Duodenal mucosa (tissue), 2 donors: ENCODE measurements at regions not wholly inside any gene's neighbourhood (a gene's known extent, or its start where the extent isn't known, plus 50 kb on each side); places are given as distances from the start of the nearest gene placed in this dataset.

Source experiments
- H3K27ac ChIP-seq: one replicate; pipeline ENCODE4 v1.7.0; 2013; ENCODE audit warnings: low read depth, low read length
- H3K27me3 ChIP-seq, 2 donors: one replicate each; pipeline ENCODE4 v1.7.0; 2013; ENCODE audit warnings: low read length in 2 of 2, control low read depth in 1 of 2; ENCODE audit not compliant: insufficient read depth in 2 of 2, control insufficient read depth in 1 of 2
- H3K36me3 ChIP-seq, 2 donors: one replicate each; pipeline ENCODE4 v1.7.0; 2013; ENCODE audit warnings: low read length in 2 of 2, control low read depth in 1 of 2; ENCODE audit not compliant: insufficient read depth in 2 of 2, control insufficient read depth in 1 of 2
- H3K4me1 ChIP-seq, 2 donors: one replicate each; pipeline ENCODE4 v1.7.0; 2013; ENCODE audit warnings: low read length in 2 of 2, control low read depth in 1 of 2; ENCODE audit not compliant: insufficient read depth in 2 of 2, control insufficient read depth in 1 of 2
- H3K4me3 ChIP-seq, 2 donors: one replicate each; pipeline ENCODE4 v1.7.0; 2013; ENCODE audit warnings: low read length in 2 of 2, low read depth in 1 of 2
- H3K9ac ChIP-seq, 2 donors: one replicate each; pipeline ENCODE4 v1.7.0; 2013; ENCODE audit warnings: low read length in 2 of 2, low read depth in 1 of 2
- H3K9me3 ChIP-seq, 2 donors: one replicate each; pipeline ENCODE4 v1.7.0; 2013; ENCODE audit warnings: low read length in 2 of 2, control low read depth in 1 of 2; ENCODE audit not compliant: control insufficient read depth in 1 of 2

DNA sequence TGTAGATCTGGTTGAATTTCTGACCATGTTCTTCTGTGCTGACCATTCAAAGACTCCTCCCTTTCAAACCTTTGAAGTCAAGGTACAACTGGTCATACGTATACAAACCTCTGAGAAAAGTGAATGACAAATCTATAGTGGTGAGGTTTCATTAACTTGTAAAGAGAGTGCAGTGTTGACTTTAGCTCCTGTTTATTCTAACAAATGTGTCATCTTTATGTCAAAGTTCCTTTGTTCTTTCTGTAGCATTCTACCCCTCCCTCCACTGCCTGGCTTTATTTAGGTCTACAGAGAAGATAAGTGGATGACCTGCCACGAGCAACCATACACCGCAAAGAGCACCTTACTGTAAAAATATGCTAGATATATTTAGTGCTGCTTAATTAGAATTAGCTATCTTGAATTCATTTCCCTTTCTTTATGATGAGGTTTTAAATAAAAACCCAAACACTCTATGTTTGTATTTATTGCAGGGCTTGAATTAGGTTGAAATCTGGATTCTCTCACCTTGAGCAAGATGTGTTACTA, 520.0 kb upstream of the CDH11 start:
- no peak overlapping the region for H3K9ac ChIP-seq

DNA sequence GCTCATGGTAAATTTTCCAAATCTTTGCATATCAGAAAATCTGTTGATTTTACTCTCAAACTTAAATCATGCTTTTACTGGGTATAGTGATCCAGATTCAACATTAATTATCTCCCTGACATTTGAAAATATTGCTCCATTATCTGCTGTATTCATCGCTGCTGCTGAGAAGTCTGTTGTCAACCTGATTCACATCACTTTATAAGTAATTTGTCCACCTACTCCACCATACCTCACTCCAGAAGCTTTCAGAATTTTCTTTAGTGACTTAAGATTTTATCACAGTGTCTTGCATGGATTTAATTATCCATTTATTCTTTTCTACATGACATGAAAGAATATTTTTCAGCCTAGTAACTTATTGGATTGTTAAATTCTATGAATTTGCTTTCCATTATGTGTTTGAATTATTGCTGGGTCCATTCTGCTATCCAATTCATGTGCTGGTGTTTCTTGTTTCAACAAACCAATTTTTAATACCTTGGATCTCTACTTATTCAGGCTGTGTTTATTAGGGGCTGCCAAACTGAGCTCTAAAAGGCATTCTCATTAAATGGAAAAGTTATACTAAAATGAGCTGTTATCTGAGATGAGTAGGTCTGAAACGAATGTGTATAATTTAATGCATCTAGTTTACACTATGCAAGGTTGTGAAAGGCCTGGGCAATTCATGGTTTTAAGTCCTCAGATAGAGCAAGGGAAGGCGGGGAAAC, 519.3 kb upstream of the CDH11 start:
- H3K4me3 ChIP-seq: no peak overlapping the region

More for the DNA sequence above, 520.0 kb upstream of the CDH11 start:
- Histone ChIP-seq H3K9me3 (peaks cover 0 to 3% of the 10 kb centered on the region in 2 donors), H3K27ac (no peak overlapping the region), H3K36me3 (no peaks in the 10 kb centered on the region), H3K27me3 (no peaks in the 10 kb centered on the region), H3K4me1 (no peaks in the 10 kb centered on the region), H3K4me3 (no peak overlapping the region)

DNA sequence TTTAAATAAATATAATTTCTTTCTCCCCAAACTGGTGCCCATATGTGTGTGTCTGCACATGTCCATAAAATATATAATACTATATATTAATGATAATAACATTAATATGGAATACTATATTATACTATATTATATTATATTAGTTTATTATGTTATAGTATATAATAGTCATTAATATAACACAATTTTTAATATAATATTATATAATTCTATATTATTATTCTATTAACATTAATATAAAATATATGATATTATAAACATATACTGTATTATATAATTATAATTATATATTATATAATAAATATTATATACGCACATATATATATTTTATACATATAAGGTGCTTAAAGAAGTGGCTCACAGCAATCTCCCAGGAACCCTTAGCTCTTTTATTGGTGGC, 513.0 kb upstream of the CDH11 start:
- H3K27ac ChIP-seq: no peak overlapping the region
- no peaks in the 10 kb centered on the region for H3K36me3 ChIP-seq
- no peaks in the 10 kb centered on the region for H3K27me3 ChIP-seq
- no peak overlapping the region for H3K4me3 ChIP-seq
- H3K9me3 ChIP-seq: peaks cover 3 to 10% of the 10 kb centered on the region in 2 donors
- H3K9ac ChIP-seq: no peak overlapping the region
- H3K4me1 ChIP-seq: no peaks in the 10 kb centered on the region

More for the DNA sequence above, 519.3 kb upstream of the CDH11 start:
- Histone ChIP-seq H3K9me3 (peaks cover 0 to 3% of the 10 kb centered on the region in 2 donors), H3K4me1 (no peaks in the 10 kb centered on the region), H3K27ac (no peak overlapping the region), H3K9ac (no peak overlapping the region), H3K36me3 (no peaks in the 10 kb centered on the region), H3K27me3 (no peaks in the 10 kb centered on the region)

DNA sequence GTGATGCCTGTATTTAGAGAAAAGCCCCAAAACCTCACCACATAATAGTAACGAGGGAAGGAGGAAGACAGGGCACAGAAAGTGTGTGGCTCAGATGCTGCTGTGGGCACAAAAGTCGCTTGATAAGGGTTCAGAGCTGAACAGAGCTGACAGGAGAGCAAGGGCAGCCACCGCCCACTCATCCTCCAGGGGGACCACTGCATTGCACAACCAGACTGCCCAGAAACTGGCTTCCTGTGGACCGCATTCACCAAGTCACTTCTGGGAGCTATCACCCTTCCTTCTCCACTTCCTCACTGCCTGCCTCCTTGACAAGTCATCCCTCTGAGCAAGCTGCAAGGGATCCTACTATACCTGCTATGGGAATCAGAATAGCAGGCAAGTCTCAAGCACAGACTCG, 512.4 kb upstream of the CDH11 start:
- H3K4me1 ChIP-seq: no peaks in the 10 kb centered on the region
- H3K27ac ChIP-seq: no peak overlapping the region
- no peaks in the 10 kb centered on the region for H3K36me3 ChIP-seq
- H3K9ac ChIP-seq: no peak overlapping the region
- no peak overlapping the region for H3K4me3 ChIP-seq
- peaks cover 4 to 10% of the 10 kb centered on the region in 2 donors for H3K9me3 ChIP-seq
- no peaks in the 10 kb centered on the region for H3K27me3 ChIP-seq

DNA sequence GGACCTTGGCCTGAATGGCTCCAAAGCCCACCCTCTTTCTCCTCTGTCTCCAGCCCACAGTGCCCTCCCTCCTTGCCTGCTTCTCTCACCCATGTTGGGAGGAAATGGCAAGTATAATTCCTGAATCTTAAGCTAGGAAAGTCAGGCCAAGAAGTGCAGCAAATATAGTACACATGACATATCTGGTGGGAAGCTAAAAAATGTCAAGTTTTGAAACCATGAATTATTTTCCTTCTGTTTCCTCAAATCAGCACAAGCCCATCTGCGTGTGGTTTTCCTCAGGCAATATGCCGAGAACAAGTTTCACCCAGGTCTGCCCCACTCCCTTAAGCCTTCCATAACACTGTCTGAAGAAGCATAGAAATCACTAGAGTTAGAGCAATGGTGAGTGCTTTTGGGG, 502.8 kb upstream of the CDH11 start:
- Histone ChIP-seq H3K9me3 (peaks cover 0 to 3% of the 10 kb centered on the region in 2 donors), H3K9ac (no peak overlapping the region), H3K4me1 (no peaks in the 10 kb centered on the region), H3K27me3 (no peaks in the 10 kb centered on the region), H3K27ac (no peak overlapping the region), H3K4me3 (no peak overlapping the region), H3K36me3 (no peaks in the 10 kb centered on the region)

DNA sequence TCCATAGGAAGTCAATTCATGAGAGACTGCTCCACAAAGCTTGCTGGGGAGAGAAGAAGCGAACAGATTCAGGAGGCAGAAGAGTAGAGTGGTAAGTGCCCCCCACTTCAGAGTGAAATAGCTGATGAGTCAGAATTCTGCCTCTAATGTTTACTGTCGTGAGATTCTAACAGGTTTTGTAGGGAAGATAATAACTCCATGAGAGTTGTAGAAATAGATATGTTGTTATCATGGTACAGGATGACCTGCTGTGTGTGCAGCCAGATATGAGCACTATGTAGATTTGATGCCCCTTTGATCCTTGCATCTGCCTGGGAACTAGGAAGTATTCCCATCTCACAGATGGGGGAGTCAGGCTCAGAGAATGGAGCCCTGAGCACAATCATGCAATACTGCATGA, 502.4 kb upstream of the CDH11 start:
- no peaks in the 10 kb centered on the region for H3K4me1 ChIP-seq
- H3K9me3 ChIP-seq: peaks cover 0 to 3% of the 10 kb centered on the region in 2 donors
- H3K9ac ChIP-seq: no peak overlapping the region
- no peak overlapping the region for H3K27ac ChIP-seq
- no peak overlapping the region for H3K4me3 ChIP-seq
- no peaks in the 10 kb centered on the region for H3K36me3 ChIP-seq
- no peaks in the 10 kb centered on the region for H3K27me3 ChIP-seq

DNA sequence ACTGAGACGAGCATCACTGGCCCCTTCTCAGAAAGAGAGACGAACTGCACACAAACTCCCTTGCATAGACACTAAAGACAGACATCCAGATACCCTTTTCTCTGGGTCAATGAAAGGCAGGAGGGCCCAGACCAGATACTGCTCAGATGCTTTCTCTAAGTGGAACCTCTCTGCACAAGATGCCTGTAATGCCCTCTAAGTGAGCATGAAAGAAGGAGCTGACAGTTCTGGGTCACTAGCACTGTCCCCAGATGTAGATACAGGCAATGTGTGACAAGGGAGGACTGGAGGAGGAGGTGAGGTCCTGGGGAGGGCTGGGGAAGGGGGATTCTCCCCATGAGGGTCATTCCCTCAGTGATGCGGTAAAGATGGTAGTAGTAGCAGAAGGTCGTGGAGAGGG, 501.0 kb upstream of the CDH11 start:
- Histone ChIP-seq H3K9me3 (peaks cover 0 to 3% of the 10 kb centered on the region in 2 donors), H3K27me3 (no peaks in the 10 kb centered on the region), H3K4me3 (no peak overlapping the region), H3K4me1 (no peaks in the 10 kb centered on the region), H3K9ac (no peak overlapping the region), H3K36me3 (no peaks in the 10 kb centered on the region), H3K27ac (no peak overlapping the region)

DNA sequence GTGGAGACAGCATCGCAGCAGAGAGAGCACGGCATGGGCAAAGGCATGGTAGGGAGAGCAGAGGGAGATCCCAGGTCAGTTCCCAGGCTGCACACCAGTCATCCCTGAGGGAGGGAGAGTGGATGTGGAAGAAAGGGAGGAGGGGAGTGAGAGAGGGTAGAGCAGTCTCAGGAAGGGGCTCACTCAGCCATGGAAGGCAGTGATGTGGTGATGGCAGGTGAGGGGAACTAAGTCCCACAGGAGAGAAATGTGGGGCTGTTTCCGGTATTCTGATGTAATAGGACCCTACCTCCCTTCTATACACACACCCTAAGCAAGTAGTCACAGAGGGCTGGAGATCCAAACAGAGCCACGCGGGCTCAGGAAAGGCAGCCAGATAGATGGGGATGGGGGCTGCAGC, 500.3 kb upstream of the CDH11 start:
- no peaks in the 10 kb centered on the region for H3K27me3 ChIP-seq
- H3K4me3 ChIP-seq: no peak overlapping the region
- H3K27ac ChIP-seq: no peak overlapping the region
- H3K36me3 ChIP-seq: no peaks in the 10 kb centered on the region
- H3K9me3 ChIP-seq: peaks cover 0 to 3% of the 10 kb centered on the region in 2 donors
- H3K9ac ChIP-seq: no peak overlapping the region
- H3K4me1 ChIP-seq: no peaks in the 10 kb centered on the region

DNA sequence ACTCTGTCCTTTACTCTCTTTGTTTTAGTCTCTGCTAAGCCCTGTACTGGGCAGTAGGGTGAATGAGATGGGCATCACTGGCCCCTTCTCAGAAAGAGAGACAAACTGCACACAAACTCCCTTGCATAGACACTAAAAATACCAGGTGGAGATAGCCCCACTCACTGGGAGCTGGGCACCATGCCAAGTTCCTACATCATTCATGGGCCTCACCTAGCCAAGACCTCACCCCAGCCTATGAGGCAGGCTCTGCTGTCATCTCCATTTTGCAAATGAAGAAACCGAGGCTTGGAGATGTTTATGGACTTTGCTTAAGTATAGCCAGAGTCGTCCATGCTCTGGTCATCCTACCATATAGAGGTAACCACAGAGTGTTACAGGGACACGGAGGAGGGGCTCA, 499.8 kb upstream of the CDH11 start:
- Histone ChIP-seq H3K27ac (no peak overlapping the region), H3K4me3 (no peak overlapping the region), H3K9me3 (peaks cover 0 to 3% of the 10 kb centered on the region in 2 donors), H3K27me3 (no peaks in the 10 kb centered on the region), H3K9ac (no peak overlapping the region), H3K4me1 (no peaks in the 10 kb centered on the region), H3K36me3 (no peaks in the 10 kb centered on the region)

DNA sequence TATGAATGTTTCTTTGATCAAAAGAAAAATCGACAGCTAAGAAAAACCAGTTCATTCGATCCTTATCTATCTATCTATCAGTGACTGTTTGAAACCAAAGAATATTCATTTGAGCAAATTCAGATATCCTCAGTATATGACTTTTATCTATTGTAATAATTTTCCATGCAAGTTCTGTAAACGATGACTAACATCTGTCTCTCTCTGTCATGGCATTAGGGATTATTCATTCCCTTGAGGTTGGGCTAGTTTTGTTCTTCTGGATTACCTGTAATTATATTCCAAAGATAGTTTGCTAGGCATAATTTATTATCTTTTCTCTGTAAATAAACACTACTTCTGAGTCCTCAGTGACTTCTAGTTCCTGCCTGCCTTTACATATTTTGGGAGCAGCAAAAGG, 497.7 kb upstream of the CDH11 start:
- no peak overlapping the region for H3K27ac ChIP-seq
- no peak overlapping the region for H3K9ac ChIP-seq

More for the DNA sequence above, 497.7 kb upstream of the CDH11 start:
- no peaks in the 10 kb centered on the region for H3K27me3 ChIP-seq
- no peak overlapping the region for H3K4me3 ChIP-seq
- no peaks in the 10 kb centered on the region for H3K36me3 ChIP-seq
- H3K4me1 ChIP-seq: no peaks in the 10 kb centered on the region
- peaks cover 0 to 3% of the 10 kb centered on the region in 2 donors for H3K9me3 ChIP-seq
